Stimulated activated CD8-positive, alpha-beta memory T cell treated with anti-CD3 and anti-CD28 coated beads, Interleukin-4, amount 100 ng/mL, for 1 hour (primary cell): ENCODE measurements at regions not wholly inside any gene's neighbourhood (a gene's known extent, or its start where the extent isn't known, plus 50 kb on each side); places are given as distances from the start of the nearest gene placed in this dataset.

Source experiments
- DNase-seq, 2 donors: peaks; one replicate each; pipeline ENCODE4 v3.0.0-alpha.2; 2020; ENCODE audit warnings: low read depth in 2 of 2, low spot score in 1 of 2

DNA sequence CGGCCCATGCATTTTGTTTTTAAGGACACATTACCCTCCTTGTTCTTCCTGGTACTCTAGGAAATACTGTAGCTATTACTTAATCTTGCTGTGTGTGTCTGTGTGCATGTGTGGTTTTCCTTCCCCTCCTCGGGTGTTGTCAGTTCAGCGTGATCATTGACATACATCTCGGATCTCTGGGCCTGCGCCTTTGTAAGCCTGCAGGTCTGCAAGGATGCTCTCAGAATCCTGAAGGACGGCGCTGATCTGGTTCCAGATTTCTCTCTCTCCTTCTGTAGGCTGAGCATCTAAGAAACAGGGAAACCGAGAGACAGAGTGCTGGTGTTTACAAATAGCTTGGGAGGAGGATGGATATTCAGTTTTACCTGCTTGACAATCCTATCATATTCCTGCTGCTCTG lies 100.2 kb downstream of the CYRIA start:
- no peak for DNase-seq

DNA sequence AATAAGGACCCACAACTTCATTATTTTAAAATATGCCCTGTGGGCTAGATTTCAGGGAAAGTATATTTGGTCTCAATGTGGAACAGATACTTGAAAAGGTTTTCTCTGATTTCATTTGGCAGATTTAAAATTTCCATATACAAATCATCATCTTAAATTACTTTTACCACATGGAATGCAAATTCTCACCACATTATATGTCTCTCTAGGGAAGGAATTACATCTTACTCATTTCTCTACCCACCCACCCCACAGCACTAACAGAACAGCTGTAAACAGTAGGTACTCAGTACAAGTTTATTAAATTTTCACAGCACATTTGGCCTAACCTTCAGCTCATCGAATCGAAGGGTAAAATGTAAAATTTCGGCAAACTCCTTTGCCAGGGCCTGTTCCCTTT lies 104.0 kb downstream of the CYRIA start:
- no peak for DNase-seq

DNA sequence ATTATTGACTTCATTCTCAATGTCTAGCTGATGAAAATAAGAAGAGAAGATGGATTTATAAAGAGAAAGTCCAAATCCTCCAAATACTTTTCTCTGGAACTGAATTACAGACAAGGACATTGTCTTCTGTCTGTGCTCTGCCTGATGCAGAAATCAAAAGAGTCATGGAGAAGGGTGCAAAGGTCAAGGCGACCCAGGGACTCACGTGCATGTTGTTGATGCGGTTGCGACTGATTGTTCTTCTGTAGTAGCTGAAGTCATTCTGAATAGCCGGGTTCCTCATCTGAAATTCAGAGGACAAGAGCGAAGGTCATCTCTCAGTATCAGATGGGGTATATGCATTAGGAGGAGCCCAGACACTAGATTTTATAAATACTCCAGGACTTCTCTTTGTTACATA lies 104.4 kb downstream of the CYRIA start:
- DNase-seq: no peak

DNA sequence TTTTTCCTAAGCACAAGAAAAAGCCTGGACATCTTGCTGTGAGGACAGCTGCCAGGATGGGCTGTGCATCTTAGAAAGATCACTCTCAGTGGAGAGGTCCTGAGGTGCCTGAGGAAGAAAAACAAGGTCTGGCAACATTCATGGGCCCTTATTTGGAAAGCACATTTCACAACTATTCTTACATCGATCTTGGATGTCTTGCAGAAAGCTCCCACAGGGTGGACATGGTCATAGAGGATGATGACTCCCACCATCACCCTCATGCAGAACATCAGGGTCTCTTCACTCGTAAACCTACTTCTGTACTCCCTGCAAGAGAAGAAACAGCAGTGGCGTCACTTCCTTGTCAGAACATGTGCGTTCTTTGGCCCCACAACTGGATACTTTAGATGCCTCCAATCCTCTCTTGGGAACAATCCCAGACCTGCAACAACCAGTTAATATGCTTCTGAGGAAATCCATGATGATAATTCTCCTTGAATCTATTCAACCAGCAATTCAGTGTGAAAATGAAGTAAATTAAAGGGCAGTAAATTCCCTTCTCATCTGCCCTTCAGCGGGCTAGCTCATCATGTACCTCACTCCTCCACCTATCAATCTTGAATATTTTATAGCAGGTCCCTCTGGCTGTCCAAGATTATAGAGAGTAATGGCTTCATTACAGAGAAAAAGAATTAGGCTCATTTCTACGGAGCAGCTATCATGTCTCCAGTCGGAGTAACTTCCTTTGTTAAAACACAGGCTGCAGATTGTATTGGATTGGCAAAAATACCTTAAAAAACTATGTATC lies 106.2 kb downstream of the CYRIA start:
- DNase-seq: no peak

DNA sequence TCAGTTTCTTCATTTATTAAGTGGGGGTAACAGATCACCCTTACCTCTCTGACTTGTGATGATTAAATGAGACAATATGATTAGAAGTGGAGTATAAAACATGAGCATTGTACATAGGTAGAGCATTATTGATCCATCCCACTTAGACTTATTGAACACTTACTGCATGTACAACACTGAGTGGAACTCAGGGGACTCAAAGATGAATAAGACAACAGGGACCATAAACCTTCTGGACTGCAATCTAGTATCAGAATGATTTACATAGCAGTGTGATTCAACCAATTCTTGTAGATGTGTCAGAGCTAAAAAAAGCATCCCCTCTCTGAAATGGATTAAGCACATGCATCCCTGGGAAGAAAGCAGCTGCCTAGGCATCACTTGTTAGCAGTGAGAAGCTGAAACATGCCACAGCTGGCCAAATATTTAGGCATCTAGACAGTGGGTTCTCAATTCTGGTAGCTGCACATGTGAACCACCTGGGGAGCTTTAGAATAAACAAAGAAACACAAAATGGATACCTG lies 111.5 kb downstream of the CYRIA start:
- DNase-seq: no peak

DNA sequence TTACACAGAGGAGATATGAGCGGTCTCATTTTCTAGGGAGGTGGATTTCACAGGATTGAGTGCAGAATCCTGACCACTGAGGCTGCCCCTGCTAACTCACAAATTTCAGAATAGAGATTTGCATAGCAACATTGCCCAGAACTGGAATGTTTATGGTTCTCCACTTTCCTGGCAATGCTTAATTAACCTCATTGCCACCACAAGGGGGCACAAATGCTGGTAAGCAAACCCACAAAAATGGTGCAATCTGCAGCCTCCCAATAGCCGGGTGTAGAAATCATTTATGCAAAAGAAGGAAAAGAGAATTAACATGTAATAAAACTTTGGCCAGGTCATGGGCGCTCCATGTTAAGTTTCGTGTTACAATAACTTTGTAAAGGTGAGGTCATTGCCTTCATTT lies 112.4 kb downstream of the CYRIA start:
- no peak for DNase-seq

DNA sequence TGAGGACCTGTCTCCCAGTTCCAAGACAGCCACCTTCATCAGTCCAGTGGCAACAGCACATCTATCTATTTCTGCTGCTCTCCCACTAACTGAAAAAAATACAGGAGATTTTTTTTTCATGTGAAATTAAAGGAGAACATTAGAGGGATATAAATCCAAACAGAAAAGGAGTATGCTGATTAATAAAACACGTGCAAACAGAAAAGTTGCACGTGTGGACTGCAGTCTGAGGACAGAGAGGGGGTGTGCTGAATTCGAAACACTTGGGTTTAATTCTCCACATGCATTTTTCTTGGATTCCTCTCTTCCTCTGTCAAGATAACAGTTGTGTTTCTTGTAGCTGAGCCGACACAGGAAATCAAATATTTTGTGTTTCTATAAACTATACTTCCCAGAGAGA lies 113.4 kb downstream of the CYRIA start:
- no peak for DNase-seq

DNA sequence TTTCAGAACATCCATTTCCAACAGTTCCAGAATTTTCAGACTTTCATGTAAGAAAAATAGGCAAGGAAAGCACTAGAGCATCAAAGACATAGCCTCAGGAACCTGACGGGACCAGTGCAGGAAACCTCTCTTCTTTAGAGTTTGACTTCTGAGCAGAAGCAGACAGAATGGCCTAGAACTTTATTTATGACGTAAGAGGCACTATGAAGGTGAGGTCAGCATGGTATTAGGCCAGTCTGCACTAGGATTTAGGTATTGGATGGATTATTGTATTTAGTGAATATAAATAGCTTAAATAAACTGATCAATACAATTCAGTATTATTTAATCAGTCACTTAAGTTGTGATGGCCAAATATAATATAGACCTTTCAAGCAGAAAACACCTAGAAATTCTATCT lies 117.6 kb downstream of the CYRIA start:
- no peak for DNase-seq

DNA sequence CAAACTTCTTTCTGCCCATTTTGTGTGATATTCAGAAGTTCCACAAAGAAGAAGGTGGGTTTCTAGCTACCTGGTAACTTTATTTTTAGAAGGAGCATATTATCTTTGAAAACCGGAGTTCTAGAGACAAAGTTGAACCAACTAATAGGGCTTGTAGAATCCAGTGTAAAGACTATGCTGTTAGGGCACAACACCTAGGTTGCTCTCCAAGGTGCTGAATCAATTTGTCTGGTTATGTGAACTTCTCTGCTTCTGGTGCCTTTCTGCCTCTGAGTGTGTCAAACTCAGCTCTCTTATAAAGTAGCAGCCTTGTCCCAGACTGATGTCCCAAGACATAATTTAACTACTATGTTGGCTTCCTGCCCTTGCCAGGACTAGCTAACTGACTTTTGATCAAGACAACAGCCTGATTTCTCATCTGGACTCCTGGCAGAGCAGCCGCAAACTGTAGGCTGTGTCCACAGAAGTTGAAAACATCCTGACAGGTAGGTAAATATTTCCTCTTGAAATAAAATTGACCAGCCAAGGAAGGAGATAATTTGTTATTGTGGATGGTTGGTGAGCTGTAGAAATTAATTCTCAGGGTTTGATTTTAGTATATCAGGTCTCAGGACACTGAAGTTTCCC lies 119.4 kb downstream of the CYRIA start:
- DNase-seq: no peak

DNA sequence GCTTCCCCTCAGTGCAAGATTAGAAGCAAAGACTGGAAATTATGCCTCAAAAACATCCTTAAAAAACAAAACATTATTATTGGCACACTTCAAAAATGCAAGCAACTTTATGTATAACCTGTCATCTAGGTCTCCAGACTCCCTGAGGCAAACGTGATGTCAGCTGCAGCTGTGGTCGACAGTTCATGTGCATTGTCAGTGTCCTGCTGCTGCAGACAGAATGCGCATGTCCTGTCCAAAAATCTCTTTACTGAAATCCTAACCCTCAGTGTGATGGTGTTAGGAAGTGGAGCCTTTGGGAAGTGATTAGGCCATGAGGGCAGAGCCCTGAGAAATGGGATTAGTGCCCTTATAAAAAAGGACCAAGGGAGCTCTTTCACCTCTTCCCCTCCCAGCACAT lies 126.9 kb downstream of the CYRIA start:
- DNase-seq: no peak

DNA sequence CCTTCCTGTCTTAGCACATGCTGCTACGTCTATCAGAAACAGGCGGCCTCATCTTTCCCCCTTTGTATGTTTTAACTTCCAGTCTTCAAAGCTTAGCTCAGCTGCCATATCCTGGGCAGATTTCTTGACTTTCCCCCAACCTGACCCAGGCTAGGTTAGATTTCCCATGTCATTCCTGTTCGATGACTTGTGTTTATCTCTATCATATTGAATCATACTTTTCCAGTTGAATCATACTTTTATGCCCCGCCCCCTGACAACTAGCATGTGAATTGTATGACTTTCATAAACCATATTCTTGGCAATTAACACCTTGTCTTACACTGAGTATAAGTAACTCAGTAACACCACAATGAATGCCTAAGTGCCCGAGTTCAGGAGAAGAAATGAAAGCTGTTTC lies 128.3 kb downstream of the CYRIA start:
- no peak for DNase-seq

DNA sequence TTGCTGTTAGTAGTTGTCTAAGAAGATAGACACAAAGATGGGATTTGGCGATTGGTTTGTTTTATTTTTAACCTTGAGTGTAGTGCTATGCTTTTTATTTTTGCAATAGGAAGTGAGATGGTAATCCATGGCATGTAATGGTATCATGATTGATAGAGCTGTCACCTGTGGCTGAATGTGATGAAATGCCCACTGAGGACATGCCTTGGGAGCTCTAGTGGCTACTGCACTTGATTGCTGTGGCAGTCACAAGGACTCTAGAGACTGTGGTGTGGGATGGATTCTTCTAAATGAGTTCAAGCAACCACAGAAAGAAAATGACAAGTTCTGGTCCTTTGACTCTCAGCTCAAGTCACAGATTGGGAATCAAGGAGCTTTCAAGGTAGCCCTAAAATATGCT lies 139.4 kb downstream of the CYRIA start:
- DNase-seq: no peak

DNA sequence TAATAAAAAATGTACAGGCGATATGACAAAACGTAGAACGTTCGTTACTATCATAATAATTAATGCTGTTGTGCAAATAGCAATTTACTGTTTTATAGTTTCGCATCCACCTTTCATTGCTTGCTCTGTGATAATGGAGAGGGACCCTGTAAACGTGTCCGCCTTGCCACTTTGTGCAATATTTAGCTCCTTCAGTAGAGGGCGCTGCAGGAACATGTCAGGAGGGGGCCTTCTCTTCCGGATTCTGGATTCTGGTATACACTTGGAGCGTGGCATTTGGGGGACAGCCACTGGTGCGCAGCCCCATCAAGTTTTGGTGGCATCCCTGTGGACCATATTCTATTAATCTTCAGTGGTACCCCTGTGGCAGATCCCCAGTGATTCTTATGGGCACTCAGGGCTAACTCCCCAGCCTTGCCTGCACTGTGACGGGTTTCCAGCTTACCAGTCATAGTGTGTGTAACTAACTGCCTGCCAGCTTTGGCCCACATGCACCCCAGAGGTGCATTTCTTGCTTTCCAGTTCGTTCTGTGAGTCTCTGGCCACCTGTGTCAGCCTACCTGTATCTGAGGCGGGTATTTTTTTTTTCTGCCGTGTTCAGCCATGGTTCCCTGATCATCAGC lies 140.3 kb downstream of the CYRIA start:
- DNase-seq: no peak

DNA sequence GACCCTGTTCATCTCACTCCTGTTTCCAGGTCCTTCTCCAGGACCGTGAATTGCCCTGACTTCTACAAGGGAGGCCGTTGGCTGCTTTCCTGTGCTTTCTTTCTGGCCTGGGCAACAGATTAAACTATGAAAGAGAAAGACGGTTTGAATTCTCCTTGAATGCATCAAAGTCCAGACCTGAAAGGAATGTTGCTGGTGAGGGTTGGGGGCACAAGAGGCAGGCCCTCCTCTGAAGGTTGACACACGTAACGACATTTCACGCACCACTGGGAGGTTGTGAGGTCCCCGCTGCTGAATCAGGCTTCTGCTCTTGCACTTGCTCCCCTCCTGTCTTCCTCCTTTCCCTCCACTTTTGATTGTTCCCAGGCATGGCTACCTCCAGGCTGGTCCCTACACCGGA lies 141.9 kb downstream of the CYRIA start:
- no peak for DNase-seq

DNA sequence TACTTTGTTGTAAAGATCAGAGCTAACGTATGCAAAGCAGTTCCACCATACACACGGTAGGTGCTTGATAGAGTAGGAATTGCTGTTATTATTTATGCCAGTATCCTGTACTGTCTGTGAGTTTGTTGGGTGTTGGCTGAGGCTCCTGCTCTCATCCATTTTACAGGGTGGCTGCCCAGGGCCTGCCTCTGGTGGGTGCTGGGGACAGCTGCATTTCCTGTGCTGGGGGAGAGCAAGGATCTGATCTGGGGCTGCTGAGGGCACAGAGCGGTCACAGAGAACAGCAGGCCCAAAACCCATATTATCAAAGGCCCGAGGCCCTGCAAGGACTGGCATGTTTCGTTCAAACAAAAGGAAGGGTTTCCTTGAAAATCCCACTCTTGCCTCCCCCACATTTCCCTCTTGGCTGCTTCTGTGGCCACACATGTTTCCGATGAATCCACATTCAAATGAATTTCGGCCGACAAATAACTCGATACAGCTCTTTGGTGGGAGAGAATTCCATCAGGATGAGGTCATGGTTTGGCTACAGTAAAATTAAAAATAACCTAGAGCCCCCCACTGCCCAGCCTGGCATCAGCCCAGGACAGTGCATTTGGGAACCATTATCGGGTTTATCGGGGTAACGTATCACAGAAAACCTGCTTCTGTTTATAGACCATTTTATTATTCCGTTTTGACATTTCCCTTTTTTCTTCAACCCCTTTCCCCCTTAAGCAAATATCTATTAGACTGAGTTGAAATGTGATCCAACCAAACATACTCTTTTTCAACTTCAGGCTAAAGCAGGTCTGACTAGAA lies 143.4 kb downstream of the CYRIA start:
- no peak for DNase-seq

DNA sequence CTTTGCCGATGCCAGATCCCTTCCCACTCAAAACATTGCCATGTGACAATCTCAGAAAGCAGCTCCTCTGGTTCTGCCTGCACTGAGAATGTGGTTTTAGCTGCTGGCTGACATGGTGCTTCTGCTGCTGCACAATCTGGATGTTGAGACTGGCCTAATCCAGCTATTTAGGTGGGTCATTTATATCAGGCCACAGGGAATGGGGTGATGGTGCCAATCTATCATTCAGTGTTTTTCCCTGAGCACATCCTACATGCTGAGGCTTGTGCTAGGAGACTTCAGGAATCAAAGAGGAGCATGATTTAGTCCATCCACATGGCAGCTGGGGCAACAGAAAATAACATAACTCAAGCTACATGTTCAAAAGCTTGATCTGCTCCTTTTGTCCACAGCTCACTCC lies 144.7 kb downstream of the CYRIA start:
- no peak for DNase-seq

DNA sequence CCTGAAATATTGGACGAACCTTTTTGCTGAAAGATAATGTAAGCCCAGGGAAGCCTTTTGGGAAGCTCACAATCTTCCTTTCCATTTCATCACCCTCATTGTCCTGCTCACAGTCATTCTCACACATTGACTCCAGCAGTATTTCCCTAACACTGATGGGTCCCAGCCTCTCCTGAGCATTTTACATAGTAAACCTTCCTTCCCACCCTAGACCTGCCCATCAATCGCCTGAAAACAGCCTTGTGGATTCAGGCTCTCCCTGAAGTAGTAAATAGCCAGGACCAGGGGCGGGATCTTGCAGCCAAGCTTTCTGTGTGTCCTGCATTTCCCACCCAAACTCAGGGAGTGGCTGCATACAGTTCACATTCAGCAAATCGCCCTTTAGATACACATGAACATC lies 149.9 kb downstream of the CYRIA start:
- no peak for DNase-seq

DNA sequence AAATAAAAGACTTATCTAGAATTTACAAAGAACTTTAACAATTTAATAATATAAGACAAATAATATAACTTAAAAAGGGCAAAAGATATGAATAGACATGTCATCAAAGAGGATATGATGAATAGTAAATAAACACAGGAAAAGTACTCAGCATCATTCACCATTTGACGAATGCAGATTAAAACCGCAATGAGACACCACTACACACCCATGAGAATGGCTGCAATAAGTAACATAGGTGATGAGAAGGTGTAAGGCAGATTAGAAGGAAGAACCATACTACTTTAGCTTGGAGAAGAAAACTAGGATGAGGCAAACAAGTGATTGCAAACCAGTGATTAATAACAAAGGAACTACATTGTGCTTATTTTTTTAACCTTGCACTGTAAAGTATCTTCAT lies 152.0 kb downstream of the CYRIA start:
- no peak for DNase-seq

DNA sequence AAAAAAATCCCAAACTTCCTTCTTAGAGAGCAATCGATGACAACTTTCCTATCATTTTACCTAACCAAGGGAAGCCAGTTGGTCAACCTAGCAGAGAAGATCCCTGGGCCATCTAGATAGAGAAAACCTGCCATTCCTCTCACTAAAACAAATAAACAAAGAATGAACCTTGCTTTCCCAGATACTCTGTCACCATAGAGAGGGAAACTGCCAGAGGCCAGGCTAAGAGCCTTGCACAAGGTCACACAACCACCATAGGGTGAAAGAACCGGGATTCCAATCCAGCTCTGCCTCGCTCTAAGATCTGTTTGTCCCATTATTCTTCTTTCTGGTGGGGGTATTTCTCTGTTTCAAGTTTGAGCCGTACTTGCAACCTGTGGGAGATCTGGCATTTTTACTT lies 154.6 kb downstream of the CYRIA start:
- DNase-seq: no peak

DNA sequence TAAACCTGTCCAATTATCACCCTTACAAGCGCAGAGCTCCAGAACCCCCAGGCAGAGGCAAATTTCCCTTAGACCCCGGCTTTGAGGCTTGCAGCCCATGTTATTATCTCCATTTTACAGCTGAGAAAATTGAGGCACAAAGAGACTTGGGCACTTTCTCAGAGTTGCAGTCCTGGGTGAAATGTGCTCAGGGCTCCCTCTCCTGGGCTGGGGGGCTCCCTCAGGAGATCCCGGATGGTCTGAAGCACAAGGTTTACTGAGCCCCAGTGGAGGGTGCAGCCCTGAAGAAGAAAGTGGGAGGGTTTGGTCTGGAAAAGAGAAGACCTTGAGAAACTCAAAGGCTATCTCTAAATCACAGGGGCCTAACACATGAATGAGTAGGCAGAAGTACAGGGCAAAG lies 156.6 kb downstream of the CYRIA start:
- DNase-seq: no peak

DNA sequence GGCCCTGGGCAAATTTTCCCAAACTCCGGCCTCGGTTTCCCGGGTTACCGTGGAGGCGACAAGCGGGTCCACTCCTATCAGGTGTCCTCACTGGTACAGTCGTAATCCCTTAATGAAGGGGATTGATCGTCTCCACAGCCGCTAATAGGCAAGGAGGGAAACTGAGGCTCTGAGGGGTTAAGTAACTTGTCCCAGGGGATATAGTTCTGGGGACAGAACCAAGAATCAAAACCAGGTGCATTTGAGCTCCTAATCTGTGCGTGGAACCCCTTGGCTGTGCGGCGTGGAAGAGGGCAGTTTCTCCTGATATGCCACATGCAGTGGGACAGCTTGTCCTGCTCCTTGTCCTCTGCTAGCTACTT lies 157.2 kb downstream of the CYRIA start:
- DNase-seq: no peak
